GM18519 (cell line): ENCODE measurements at regions not wholly inside any gene's neighbourhood (a gene's known extent, or its start where the extent isn't known, plus 50 kb on each side); places are given as distances from the start of the nearest gene placed in this dataset.

Source experiments
- ATAC-seq: cut with Tn5 transposase; IDR thresholded peaks from one replicate; pipeline ENCODE4 v1.9.1; 2021; ENCODE audit warnings: mild to moderate bottlenecking, moderate library complexity; ENCODE audit not compliant: unreplicated experiment, low FRiP score

GRCh38 chr20:16175322-16175961 lies 397.8 kb downstream of the KIF16B start:
- no peak for ATAC-seq

DNA sequence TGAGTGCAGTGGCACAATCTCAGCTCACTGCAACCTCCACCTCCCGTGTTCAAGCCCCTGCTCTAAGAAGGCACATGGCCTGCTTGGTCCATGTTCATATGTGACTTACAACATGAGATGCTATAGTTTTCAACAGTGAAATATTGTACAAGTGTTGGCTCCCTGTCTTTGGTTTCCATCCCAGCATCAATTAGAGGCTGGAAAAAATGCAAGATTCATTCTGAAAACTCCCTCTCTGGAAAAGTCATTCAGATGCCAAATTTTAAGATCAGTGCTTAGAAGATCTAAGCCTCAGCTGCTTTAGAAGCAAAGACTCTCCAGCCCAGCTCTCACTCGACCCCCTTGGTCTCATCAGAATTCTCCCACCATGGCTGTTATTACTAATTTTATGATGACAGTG lies 398.9 kb downstream of the KIF16B start:
- no peak for ATAC-seq

- no peak for ATAC-seq
Measured at GRCh38 chr20:16173044-16173443, 400.2 kb downstream of the KIF16B start.

DNA sequence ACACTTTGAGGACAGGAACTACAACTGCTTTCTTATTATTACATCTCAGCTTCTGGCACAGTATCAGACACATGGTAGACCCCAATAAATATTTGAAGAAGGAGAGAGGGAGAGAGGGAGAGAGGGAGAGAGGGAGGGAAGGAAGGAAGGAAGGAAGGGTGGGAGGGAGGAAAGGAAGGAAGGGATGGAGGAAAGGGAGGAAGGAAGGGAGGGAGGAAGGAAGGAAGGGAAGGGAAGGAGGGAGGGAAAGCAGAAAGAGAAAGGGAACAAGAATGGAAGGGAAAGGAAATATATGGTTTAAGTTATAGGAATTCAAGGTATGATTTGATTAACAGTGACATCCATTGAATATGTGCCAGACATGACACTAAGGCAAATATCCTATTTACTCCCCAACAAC lies 402.1 kb downstream of the KIF16B start:
- no peak for ATAC-seq

DNA sequence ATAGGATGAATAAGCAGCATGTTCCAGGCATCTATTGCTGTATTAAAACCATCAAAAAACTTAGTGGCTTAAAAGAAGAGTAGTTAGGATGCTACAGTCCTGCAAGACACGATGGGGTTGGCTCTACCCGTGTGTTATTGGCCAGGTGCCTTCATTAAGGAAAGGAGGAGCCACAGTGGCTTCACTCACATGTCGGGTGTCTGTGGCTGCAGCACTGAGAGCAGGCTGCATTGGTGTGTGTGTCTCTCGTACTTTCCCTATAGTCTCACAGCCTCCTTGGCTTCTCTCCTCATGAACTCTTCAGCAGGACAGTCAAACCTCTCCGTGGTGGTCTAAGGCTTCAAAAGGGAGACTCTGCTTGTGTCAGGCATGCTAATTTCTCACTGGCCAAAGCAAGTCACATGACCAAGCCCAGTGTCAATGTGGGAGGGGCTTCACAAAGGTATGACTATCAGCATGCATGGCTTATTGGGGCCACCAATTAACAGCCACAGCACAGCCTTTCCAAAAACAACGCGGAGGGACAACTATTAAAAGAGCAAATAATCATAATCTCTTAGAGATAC lies 402.8 kb downstream of the KIF16B start:
- ATAC-seq: no peak

DNA sequence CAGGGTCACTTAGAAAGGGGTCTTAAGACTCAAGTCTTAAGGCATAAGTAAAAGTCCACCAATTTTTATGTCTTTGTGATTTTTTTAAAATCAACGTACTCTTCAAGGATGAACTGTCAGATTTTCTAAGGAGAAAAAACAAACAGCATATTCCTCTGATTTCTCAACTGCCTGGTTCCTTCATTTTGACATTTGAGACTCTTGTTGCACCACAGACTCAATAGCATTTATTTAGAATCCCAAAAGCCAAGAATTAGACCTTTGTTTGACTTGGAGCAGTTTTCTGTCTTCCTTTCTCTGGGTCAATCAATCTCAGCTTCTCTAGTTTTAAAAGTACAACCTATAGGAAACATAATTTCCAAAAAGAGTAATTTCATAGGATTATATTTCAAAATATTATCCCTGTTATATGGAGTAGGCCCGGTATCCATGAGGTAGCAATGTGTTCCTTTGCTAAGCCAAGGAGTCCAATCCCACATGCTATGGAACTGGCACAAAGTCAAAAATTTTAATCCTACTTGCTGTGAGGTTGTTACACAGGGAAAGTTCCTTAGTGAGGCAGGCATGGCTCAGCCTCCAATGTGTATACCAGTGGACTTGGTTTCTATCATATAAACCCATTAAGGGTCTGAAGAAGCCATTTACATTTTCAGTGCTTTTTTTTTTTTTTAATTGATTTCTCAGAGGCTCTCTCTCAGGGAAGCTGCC lies 405.7 kb downstream of the KIF16B start:
- no peak for ATAC-seq

DNA sequence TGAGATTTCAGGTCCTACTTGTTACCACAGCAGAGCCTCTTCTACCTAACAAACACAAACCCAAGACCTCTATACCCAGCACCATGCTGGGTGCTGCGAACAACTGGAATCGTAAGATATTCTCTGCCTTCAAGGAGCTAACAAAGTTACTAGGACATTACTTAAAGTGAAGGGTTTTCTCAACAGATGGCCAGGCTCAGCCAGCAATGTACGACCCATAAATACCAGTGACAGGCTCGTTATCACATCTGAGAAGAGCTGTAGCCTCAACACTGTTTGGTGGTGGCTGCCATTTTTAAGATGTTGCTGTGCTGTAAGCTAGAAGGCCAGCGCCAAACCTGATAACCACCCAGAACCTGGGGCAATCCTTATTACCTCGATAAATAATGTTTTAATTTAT lies 406.5 kb downstream of the KIF16B start:
- no peak for ATAC-seq

GRCh38 chr20:16158976-16159286 lies 414.3 kb downstream of the KIF16B start:
- peak; percentile 33 for ATAC-seq

DNA sequence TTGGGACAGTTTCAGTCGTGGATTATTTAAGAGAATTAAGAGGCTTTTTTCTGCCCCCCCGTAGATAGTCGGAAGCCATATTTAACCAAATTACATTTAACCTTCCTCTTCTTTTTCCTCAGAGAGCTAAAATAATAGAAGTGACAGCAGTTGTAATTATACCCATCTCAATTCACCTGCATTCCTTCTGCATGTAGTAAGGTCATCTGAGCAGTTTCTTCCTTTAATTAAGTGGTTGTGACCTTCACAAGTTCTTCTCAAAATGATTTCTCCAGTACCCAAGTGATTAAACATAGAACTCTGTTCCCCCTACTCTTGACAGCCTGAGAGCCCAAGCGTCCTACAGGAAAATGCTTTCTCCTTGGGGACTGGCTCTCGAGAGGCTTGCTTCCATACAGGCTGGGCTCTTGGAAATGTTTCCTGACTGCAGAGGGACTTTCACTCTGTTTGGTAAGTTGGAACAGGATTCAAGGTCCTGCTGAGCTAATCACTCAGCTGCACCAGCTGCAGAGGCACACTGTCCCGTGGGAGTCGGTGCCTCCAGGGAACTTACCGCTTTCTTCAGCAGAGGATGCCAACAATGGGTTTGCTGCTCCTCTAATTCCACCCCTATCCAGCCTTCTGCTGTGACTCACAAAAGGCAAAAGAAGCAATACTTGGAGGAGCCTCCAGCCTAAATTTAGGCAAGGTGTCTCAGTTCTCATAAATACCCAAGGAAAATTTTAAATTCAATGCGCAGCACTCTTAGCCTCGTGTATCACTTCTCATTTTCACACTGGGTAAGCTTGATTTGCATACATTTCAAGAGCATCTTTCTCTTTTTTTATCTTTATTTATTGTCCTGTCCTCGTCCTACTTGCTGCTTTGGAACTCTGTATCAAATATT lies 414.9 kb downstream of the KIF16B start:
- peak; percentile 71 for ATAC-seq

DNA sequence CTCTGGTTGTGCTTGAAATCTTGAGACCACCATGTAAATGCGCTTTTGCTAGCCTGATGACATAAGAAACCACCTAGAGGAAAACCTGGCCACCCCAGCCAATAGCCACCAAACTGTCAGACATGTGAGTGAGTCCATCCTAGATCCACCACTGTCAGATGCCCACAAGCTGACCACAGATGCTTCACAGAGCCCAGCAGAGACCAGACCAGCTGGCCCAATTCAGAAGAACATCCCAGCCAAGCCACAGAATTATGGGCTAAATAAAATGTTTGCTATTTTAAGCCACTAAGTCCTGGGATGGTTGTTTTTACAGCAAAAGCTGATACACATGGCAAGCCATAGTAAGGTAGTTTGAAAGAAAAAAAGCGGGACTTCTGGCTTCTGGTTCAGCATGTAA lies 425.3 kb downstream of the KIF16B start:
- ATAC-seq: no peak

- ATAC-seq: no peak
Measured at GRCh38 chr20:16147216-16147615, 426.0 kb downstream of the KIF16B start.

GRCh38 chr20:16145919-16146318 lies 427.3 kb downstream of the KIF16B start:
- ATAC-seq: no peak

DNA sequence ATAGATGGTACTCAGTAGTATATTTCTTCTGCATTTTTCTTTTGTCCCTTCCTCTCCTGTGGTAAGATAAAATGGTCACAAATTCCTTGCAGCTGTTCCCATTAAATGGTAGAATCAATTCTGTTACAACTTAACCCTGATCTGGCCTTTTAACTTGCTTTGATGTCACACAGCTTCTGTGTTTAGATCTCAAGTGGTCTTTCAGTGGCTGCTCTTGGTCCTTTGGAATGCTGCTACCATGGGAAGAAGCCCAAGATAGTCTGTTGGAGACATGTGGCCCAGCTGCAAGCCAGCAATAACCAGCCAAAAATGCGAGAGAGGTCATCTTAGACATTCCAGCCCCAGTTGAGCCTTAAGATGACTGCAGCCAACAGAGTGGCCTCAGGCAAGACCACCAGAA lies 429.7 kb downstream of the KIF16B start:
- ATAC-seq: no peak

DNA sequence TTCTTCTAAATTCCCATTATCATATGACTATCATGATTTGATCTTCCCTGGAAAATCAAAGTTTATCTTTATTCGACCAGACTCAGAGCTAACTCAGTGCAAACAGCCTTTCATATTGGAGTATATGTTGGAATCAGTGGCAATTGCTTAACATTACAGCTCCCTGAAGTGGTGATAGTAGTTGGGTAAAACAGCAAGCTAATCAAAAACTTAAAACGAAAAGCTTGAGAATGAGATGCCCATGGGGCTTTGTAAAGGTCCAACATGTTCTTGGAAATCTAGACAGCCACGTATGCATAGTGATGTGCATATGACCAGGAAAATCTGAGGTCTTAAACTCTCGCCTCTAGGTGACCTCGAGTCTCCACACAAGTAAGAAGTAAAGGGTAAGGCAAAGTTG lies 437.6 kb downstream of the KIF16B start:
- ATAC-seq: no peak

GRCh38 chr20:16132036-16132798 lies 441.0 kb downstream of the KIF16B start:
- no peak for ATAC-seq

DNA sequence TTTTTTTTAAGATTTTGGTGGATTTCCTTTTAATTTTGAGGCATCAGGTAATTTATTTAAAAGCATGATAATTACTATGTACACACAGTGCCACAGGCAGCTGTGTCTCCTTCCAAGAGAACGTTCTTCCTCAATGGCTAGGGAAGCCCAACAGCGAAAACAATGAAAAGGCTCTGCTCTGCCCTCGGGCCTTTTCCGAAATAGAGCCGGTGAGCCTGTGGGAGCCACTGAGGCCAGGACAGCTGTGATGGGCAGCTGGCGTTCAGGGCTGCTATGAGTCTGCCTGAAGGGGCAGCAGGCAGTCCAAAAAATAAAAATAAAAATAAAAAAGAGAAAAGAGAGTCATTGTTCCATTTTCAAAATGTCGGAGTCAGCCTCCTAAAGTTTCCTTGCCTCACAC lies 443.8 kb downstream of the KIF16B start:
- no peak for ATAC-seq

GRCh38 chr20:16128538-16129106 lies 444.6 kb downstream of the KIF16B start:
- no peak for ATAC-seq

DNA sequence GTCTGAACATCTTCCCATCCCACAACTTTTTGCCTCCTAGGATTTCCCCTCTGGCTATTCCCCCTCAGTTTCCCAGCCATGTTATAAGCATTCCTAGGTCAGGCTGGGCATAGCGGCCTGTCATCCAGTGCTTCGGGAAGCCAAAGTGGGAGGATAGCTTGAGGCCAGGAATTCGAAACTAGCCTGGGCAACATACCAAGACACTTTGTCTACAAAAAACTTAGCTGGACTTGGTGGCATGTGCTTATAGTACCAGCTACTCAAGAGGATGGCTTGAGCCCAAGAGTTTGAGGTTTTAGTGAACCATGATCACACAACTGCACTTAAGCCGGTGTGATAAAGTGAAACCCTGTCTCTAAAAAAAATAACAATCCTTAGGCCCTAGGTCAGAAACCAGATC lies 447.4 kb downstream of the KIF16B start:
- ATAC-seq: no peak

DNA sequence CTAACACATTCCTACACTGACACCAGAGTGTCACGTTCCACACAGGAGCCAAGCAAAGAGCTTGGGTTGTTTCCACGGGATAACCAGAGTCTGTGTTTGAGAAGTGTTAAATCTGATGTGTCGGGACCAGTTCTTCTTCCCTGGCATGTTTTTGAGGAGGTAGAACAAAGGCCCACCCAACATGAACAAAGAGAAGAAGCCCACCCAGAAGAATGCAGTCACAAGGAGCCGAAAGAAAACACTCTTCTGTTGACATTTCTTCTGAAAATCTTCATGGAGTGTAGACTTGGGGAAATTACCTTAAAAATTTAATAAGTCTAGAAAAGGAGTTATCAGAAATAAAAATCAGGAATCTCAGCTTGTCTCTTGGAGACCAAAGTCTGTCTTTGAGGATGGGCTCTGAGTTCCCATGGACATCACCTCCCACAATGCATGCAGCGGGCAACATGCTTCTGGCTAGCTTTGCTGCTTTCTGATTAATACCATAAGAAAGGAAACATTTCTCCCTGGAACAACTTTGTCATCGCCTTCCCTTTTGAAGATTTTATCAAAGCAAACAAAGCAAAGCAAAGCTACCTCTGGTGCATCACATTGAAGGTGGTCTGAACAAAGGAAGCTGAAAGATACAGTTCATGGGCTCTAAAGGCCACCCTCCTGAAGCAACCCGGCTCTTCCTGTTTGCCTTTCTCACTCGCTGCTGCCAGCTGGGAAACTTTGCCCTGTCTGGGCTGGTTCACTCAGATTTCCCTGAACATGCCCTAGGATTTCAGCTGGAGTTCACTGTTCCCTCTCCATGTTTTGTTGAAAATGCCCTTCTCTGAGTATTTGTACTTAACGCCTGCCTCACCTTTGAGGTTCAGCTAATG lies 448.1 kb downstream of the KIF16B start:
- no peak for ATAC-seq
